ENCODE measurements at regions not wholly inside any gene's neighbourhood (a gene's known extent, or its start where the extent isn't known, plus 50 kb on each side); places are given as distances from the start of the nearest gene placed in this dataset.

GRCh38 chr5:97549496-97549895 is 366.4 kb upstream of the RIOK2 start:
- H3K4me3 ChIP-seq (ENCODE audit: low read depth, low read length), result no peak overlapping the region
- TF ChIP-seq, protein P1, sequence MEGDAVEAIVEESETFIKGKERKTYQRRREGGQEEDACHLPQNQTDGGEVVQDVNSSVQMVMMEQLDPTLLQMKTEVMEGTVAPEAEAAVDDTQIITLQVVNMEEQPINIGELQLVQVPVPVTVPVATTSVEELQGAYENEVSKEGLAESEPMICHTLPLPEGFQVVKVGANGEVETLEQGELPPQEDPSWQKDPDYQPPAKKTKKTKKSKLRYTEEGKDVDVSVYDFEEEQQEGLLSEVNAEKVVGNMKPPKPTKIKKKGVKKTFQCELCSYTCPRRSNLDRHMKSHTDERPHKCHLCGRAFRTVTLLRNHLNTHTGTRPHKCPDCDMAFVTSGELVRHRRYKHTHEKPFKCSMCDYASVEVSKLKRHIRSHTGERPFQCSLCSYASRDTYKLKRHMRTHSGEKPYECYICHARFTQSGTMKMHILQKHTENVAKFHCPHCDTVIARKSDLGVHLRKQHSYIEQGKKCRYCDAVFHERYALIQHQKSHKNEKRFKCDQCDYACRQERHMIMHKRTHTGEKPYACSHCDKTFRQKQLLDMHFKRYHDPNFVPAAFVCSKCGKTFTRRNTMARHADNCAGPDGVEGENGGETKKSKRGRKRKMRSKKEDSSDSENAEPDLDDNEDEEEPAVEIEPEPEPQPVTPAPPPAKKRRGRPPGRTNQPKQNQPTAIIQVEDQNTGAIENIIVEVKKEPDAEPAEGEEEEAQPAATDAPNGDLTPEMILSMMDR (IDR thresholded peaks at IDR 0.05; ENCODE audit: control insufficient read depth, extremely low read depth, insufficient read depth), result no peak
- no peak for DNase-seq (ENCODE audit: low read depth)

- no peak overlapping the region for H3K4me3 ChIP-seq (ENCODE audit: low read depth, low read length)
- TF ChIP-seq, protein P1 (IDR thresholded peaks at IDR 0.05; ENCODE audit: control insufficient read depth, extremely low read depth, insufficient read depth), result no peak
- no peak for DNase-seq (ENCODE audit: low read depth)
Measured at GRCh38 chr5:97550164-97550563, 367.1 kb upstream of the RIOK2 start.

DNA sequence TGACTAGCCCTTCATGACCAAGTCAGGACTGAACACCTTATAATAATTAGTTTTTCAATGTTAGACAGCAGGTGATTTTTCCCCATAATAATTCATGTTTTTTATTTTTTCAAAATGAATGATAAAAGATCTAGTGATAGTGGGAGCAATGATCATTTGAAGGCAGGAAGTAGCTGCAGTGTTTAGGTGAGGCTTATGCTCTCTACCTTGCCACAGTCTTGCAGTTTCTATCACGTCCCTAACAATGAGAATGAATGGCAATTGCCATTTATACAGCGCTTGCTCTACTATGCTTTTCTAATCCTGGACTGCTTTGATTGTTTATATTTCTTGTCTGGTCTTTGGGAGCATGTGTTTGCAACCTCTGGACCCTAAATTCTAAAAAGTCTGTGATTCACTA is 367.8 kb upstream of the RIOK2 start:
- TF ChIP-seq, protein P1 (IDR thresholded peaks at IDR 0.05; ENCODE audit: control insufficient read depth, extremely low read depth, insufficient read depth), result no peak
- no peak for DNase-seq (ENCODE audit: low read depth)

GRCh38 chr5:97553604-97554452 is 370.8 kb upstream of the RIOK2 start:
- DNase-seq (ENCODE audit: low read depth), result no peak
- H3K4me3 ChIP-seq (ENCODE audit: low read depth, low read length), result no peak overlapping the region
- TF ChIP-seq, protein P1 (IDR thresholded peaks at IDR 0.05; ENCODE audit: control insufficient read depth, extremely low read depth, insufficient read depth), result no peak

More for the DNA sequence above, 367.8 kb upstream of the RIOK2 start:
- no peak overlapping the region for H3K4me3 ChIP-seq (ENCODE audit: low read depth, low read length)

GRCh38 chr5:97554977-97555643 is 372.1 kb upstream of the RIOK2 start:
- DNase-seq (ENCODE audit: low read depth), result no peak
- TF ChIP-seq, protein P1 (IDR thresholded peaks at IDR 0.05; ENCODE audit: control insufficient read depth, extremely low read depth, insufficient read depth), result no peak

GRCh38 chr5:97555644-97555981 is 372.6 kb upstream of the RIOK2 start:
- TF ChIP-seq, protein P1 (IDR thresholded peaks at IDR 0.05; ENCODE audit: control insufficient read depth, extremely low read depth, insufficient read depth), result no peak
- no peak for DNase-seq (ENCODE audit: low read depth)
- H3K4me3 ChIP-seq (ENCODE audit: low read depth, low read length), result no peak overlapping the region

More at GRCh38 chr5:97554977-97555643, 372.1 kb upstream of the RIOK2 start:
- no peak overlapping the region for H3K4me3 ChIP-seq (ENCODE audit: low read depth, low read length)

Measured in LNCaP clone FGC (cell line).